ENCODE measurements at regions not wholly inside any gene's neighbourhood (a gene's known extent, or its start where the extent isn't known, plus 50 kb on each side); places are given as distances from the start of the nearest gene placed in this dataset.
"Not testable (repeated sequence)": the region's sequence is repeated elsewhere in the genome, so short reads cannot be mapped to it uniquely, and the experiment has no call there.

GRCh38 chr12:86565038-86565437 lies 308.8 kb upstream of the MGAT4C start:
- H3K27ac Mint-ChIP-seq, result no peak overlapping the region
- H3K9me3 ChIP-seq (ENCODE audit: low read depth), result no peaks in the 10 kb centered on the region
- H3K4me3 Mint-ChIP-seq, result no peak overlapping the region
- no peaks in the 10 kb centered on the region for H3K27me3 Mint-ChIP-seq (ENCODE audit: insufficient read depth, low read depth)
- H3K27me3 ChIP-seq, result no peaks in the 10 kb centered on the region
- no peak for TF ChIP-seq CTCF (IDR thresholded peaks at IDR 0.05)
- H3K36me3 ChIP-seq, result no peaks in the 10 kb centered on the region
- no peak for DNase-seq (ENCODE audit: low spot score)
- no peaks in the 10 kb centered on the region for H3K79me2 ChIP-seq (ENCODE audit: low read depth)
- no peaks in the 10 kb centered on the region for H3K36me3 Mint-ChIP-seq
- H3K4me3 ChIP-seq, result no peak overlapping the region
- H2AFZ ChIP-seq (replicated peaks), result no peak overlapping the region
- H3K9ac ChIP-seq, result no peak overlapping the region
- no peaks in the 10 kb centered on the region for H3K4me1 ChIP-seq
- H3F3A ChIP-seq (ENCODE audit: low read depth), result no peaks in the 10 kb centered on the region
- H3K4me1 Mint-ChIP-seq, result no peaks in the 10 kb centered on the region
- no peaks in the 10 kb centered on the region for H4K20me1 ChIP-seq (ENCODE audit: low read depth)
- H3K4me2 ChIP-seq, result no peak overlapping the region
- peaks cover 9% of the 10 kb centered on the region for H3K9me3 Mint-ChIP-seq
- no peak overlapping the region for H3K27ac ChIP-seq

GRCh38 chr12:86555491-86555890 lies 299.3 kb upstream of the MGAT4C start:
- H3K4me1 Mint-ChIP-seq; H3K27me3 Mint-ChIP-seq (ENCODE audit: insufficient read depth, low read depth); H4K20me1 ChIP-seq (ENCODE audit: low read depth); H3K4me3 ChIP-seq; H3K4me1 ChIP-seq; H3K4me3 Mint-ChIP-seq; H3K9ac ChIP-seq; H3K36me3 Mint-ChIP-seq; H2AFZ ChIP-seq (replicated peaks); H3K36me3 ChIP-seq; H3K79me2 ChIP-seq (ENCODE audit: low read depth); H3K4me2 ChIP-seq; H3F3A ChIP-seq (ENCODE audit: low read depth); H3K27me3 ChIP-seq; H3K27ac Mint-ChIP-seq; H3K27ac ChIP-seq; H3K9me3 ChIP-seq (ENCODE audit: low read depth): not testable (repeated sequence)
- H3K9me3 Mint-ChIP-seq, result peaks cover 10% of the 10 kb centered on the region
- peak; percentile 8 for DNase-seq (ENCODE audit: low spot score)

GRCh38 chr12:86551146-86551571 lies 295.0 kb upstream of the MGAT4C start:
- Mint-ChIP-seq H3K4me1 (peaks cover 6% of the 10 kb centered on the region), H3K27ac (no peak overlapping the region), H3K9me3 (no peaks in the 10 kb centered on the region), H3K36me3 (no peaks in the 10 kb centered on the region), H3K27me3 (ENCODE audit: insufficient read depth, low read depth) (no peaks in the 10 kb centered on the region), H3K4me3 (no peak overlapping the region)
- H3K9ac ChIP-seq, result no peak overlapping the region
- no peak overlapping the region for H2AFZ ChIP-seq (replicated peaks)
- DNase-seq (ENCODE audit: low spot score), result no peak
- TF ChIP-seq EZH2 (IDR thresholded peaks at IDR 0.05) (no peak), EZH2phosphoT487 (IDR thresholded peaks at IDR 0.05) (no peak), CTCF (IDR thresholded peaks at IDR 0.05) (no peak)
- H3K4me2 ChIP-seq, result no peak overlapping the region
- H3K27me3 ChIP-seq, result no peaks in the 10 kb centered on the region
- no peaks in the 10 kb centered on the region for H3F3A ChIP-seq (ENCODE audit: low read depth)
- no peaks in the 10 kb centered on the region for H3K36me3 ChIP-seq
- no peaks in the 10 kb centered on the region for H3K4me1 ChIP-seq
- H3K27ac ChIP-seq, result no peak overlapping the region
- H3K9me3 ChIP-seq (ENCODE audit: low read depth), result no peaks in the 10 kb centered on the region
- no peaks in the 10 kb centered on the region for H4K20me1 ChIP-seq (ENCODE audit: low read depth)
- no peak overlapping the region for H3K4me3 ChIP-seq
- H3K79me2 ChIP-seq (ENCODE audit: low read depth), result no peaks in the 10 kb centered on the region

GRCh38 chr12:86550218-86551145 lies 294.3 kb upstream of the MGAT4C start:
- no peaks in the 10 kb centered on the region for H3K36me3 Mint-ChIP-seq
- Histone ChIP-seq H3K9ac (no peak overlapping the region), H3K36me3 (no peaks in the 10 kb centered on the region), H3K9me3 (ENCODE audit: low read depth) (no peaks in the 10 kb centered on the region), H3K27ac (no peak overlapping the region), H3K27me3 (no peaks in the 10 kb centered on the region), H2AFZ (replicated peaks) (no peak overlapping the region), H3K4me3 (no peak overlapping the region), H3K4me2 (no peak overlapping the region), H3K4me1 (no peaks in the 10 kb centered on the region), H3F3A (ENCODE audit: low read depth) (no peaks in the 10 kb centered on the region), H4K20me1 (ENCODE audit: low read depth) (no peaks in the 10 kb centered on the region), H3K79me2 (ENCODE audit: low read depth) (no peaks in the 10 kb centered on the region)
- H3K27ac Mint-ChIP-seq, result no peak overlapping the region
- no peaks in the 10 kb centered on the region for H3K27me3 Mint-ChIP-seq (ENCODE audit: insufficient read depth, low read depth)
- DNase-seq (ENCODE audit: low spot score), result no peak
- TF ChIP-seq CTCF (IDR thresholded peaks at IDR 0.05) (no peak), EZH2 (IDR thresholded peaks at IDR 0.05) (no peak)
- peaks cover 2% of the 10 kb centered on the region for H3K4me1 Mint-ChIP-seq
- no peak overlapping the region for H3K4me3 Mint-ChIP-seq
- no peaks in the 10 kb centered on the region for H3K9me3 Mint-ChIP-seq
